ENCODE measurements at regions not wholly inside any gene's neighbourhood (a gene's known extent, or its start where the extent isn't known, plus 50 kb on each side); places are given as distances from the start of the nearest gene placed in this dataset.
A peak's percentile ranks its signal among the peaks of the same experiment; 100 is the strongest.

DNA sequence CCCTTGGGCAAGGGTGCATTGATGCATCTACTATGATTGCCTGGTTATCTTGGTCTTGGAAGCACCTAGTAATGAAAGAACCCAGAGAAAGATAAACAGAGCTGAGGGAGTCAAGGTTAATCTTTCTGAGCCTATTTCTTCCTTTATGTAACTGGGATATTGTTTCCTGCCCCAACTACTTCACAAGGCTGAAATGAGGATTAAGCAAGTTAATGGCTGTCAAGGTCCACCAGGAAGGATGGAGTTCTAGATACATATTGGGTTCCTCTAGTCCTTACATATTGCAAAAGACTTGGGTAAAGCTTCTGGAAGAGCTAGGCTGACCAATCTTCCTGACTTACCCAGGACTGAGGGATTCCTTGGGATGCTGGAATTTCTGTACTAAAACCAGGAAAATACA lies 589.8 kb downstream of the INSC start:
- ChIA-PET CTCF (no interaction called here), POLR2A (ENCODE audit: low non-redundant PET) (no interaction called here)
- H3K27ac ChIP-seq: no peak overlapping the region
- DNase-seq (ENCODE audit: low spot score): no peak
- TF ChIP-seq, protein P1, sequence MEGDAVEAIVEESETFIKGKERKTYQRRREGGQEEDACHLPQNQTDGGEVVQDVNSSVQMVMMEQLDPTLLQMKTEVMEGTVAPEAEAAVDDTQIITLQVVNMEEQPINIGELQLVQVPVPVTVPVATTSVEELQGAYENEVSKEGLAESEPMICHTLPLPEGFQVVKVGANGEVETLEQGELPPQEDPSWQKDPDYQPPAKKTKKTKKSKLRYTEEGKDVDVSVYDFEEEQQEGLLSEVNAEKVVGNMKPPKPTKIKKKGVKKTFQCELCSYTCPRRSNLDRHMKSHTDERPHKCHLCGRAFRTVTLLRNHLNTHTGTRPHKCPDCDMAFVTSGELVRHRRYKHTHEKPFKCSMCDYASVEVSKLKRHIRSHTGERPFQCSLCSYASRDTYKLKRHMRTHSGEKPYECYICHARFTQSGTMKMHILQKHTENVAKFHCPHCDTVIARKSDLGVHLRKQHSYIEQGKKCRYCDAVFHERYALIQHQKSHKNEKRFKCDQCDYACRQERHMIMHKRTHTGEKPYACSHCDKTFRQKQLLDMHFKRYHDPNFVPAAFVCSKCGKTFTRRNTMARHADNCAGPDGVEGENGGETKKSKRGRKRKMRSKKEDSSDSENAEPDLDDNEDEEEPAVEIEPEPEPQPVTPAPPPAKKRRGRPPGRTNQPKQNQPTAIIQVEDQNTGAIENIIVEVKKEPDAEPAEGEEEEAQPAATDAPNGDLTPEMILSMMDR (conservative IDR thresholded peaks at IDR 0.05; ENCODE audit: low read depth): no peak

DNA sequence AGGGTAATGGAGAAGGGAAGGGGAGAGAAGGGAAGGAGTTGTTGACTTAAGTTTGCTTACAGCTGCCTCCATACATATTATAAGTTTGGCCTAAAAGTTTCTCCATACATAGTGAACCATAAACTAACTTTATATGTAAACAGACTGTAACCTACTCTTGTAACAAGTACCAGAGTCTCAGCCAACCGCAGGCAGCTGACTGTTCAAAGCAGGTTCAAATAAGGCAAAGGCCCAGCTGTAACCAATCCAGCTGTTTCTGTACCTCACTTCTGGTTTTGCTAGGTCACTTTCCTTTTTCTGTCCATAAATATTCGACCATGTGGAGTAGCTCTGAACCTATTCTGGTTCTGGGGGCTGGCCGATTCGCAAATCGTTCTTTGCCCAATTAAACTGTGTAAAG lies 591.2 kb downstream of the INSC start:
- ChIA-PET POLR2A (ENCODE audit: low non-redundant PET) (no interaction called here), CTCF (no interaction called here)
- DNase-seq (ENCODE audit: low spot score): no peak
- TF ChIP-seq, protein P1 (conservative IDR thresholded peaks at IDR 0.05; ENCODE audit: low read depth): no peak
- H3K27ac ChIP-seq: no peak overlapping the region

DNA sequence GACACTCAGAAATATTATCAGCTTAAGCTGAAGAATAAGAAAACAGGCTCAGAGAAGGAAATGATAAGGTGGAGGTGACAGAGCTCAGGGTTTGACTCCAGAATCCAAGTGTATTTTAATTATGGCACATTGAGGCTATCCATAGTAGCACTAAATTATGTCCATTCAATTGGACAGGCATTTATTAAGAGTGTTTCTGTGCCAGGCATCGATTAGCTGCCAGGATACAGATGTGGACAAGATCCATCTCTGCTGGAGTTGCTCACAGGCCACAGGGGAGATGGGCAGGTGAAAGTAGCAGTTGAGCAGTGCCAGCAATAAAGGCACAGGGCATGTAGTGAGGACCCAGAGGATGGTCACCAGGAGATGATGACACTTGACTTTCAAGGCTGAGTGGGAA lies 592.5 kb downstream of the INSC start:
- ChIA-PET POLR2A (ENCODE audit: low non-redundant PET) (no interaction called here), CTCF (interaction anchor here (0.6 kb wide), 1 partner anchor 302 kb away, joined by 4 read pairs; no protein-coding TSS in a partner anchor)
- no peak for DNase-seq (ENCODE audit: low spot score)
- no peak overlapping the region for H3K27ac ChIP-seq
- TF ChIP-seq, protein P1 (conservative IDR thresholded peaks at IDR 0.05; ENCODE audit: low read depth): no peak

DNA sequence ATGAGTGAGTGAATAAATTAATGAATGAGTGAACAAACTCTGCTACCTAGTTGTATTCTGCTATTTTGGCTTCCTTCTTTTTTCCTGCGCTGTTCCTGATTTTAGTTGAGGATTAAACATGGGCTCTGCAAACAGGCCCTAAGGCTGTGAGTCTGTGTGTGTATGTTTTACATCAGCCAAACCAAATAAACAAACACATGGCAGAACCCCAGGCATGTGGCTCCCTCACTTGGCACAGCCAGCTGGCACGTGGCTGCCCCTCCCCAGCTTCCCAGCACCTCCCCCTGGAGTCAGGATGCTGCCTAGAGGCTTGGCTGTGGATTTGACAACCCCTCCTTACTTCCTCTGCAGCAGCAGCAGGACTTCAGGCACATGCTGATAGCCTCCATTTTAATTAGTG lies 593.2 kb downstream of the INSC start:
- ChIA-PET CTCF (no interaction called here), POLR2A (ENCODE audit: low non-redundant PET) (no interaction called here)
- TF ChIP-seq, protein P1 (conservative IDR thresholded peaks at IDR 0.05; ENCODE audit: low read depth): no peak
- no peak overlapping the region for H3K27ac ChIP-seq
- peak; percentile 13 for DNase-seq (ENCODE audit: low spot score)

DNA sequence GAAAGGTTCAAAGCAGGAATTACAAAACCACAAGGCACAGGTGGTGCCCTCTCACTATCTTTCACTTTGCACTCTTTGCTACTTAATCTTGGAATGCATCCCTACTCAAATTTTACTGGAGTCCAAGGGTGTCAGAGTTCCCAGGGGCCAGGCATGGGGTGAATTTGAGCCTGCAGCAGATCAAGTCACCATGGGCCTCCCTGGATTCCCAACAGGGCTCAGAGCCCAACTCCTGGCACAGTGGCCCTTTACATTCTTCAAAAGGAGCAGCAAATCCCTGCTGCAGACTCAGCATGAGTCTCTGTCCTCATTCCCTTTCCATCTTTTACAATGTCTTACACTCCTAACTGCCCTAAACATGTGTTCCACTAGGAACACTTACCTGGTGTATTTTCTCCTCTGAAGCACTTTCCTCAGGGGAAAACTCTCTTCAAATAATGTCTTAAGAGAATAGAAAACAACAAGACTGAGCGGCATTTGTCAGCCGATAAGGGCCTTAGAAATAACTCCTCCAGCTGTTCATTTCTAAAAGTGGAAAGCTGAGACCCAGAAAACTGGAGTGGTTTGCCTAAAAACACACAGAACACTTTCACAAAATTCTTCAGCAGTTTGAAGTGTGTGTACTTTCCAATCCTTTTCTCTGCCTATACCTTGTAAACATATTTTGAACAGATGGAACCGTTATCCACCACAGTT lies 596.0 kb downstream of the INSC start:
- POLR2A ChIA-PET (ENCODE audit: low non-redundant PET): no interaction called here
- TF ChIP-seq, protein P1 (conservative IDR thresholded peaks at IDR 0.05; ENCODE audit: low read depth): no peak
- H3K27ac ChIP-seq: no peak overlapping the region
- CTCF ChIA-PET: no interaction called here
- no peak for DNase-seq (ENCODE audit: low spot score)

DNA sequence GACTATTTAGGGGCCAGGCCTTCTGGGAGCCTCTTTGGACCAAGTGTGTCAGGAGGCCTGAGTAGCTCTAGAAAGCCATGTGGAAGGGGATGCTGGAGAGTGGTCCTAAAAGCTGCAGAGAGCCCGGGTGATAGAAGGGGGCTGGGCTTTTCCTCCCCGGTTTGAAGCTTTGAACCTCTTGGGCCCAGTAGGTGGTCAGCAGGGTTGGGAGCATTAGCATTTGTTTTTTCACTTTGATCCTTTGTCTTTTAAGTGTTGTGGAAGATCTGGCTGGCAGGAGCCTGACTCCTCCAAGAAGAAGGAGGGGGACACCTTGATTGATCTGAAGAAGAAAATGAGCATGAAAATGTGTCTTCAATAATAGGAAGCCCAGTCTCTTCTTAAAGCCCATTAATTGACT lies 596.6 kb downstream of the INSC start:
- no peak overlapping the region for H3K27ac ChIP-seq
- TF ChIP-seq, protein P1 (conservative IDR thresholded peaks at IDR 0.05; ENCODE audit: low read depth): no peak
- ChIA-PET CTCF (no interaction called here), POLR2A (ENCODE audit: low non-redundant PET) (no interaction called here)
- no peak for DNase-seq (ENCODE audit: low spot score)

Measured in RWPE1 (cell line).